ENCODE measurements at regions not wholly inside any gene's neighbourhood (a gene's known extent, or its start where the extent isn't known, plus 50 kb on each side); places are given as distances from the start of the nearest gene placed in this dataset.

DNA sequence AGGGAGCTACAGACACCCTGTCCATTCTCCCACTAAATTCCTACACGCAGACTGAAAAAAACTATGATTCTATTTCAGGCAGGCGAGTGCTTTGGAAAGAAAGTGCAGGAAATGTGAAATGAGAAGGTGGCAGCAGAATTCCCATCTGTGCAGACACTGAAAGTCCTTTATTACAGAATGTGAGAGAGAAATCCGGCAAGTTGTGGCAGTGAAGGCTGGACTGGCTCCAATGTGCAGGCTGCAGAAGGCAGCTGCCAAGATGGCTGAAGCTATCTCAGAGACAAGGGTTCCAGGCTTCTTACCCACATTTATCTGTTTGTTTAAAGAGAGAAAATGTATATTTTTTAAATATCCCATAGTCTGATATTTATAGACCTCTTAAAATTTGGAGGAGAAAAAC lies 161.8 kb upstream of the VLDLR start:
- TF ChIP-seq, protein P1, sequence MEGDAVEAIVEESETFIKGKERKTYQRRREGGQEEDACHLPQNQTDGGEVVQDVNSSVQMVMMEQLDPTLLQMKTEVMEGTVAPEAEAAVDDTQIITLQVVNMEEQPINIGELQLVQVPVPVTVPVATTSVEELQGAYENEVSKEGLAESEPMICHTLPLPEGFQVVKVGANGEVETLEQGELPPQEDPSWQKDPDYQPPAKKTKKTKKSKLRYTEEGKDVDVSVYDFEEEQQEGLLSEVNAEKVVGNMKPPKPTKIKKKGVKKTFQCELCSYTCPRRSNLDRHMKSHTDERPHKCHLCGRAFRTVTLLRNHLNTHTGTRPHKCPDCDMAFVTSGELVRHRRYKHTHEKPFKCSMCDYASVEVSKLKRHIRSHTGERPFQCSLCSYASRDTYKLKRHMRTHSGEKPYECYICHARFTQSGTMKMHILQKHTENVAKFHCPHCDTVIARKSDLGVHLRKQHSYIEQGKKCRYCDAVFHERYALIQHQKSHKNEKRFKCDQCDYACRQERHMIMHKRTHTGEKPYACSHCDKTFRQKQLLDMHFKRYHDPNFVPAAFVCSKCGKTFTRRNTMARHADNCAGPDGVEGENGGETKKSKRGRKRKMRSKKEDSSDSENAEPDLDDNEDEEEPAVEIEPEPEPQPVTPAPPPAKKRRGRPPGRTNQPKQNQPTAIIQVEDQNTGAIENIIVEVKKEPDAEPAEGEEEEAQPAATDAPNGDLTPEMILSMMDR (IDR thresholded peaks at IDR 0.05), result no peak
- TF ChIP-seq POLR2A (IDR thresholded peaks at IDR 0.05), result no peak
